ENCODE measurements at regions not wholly inside any gene's neighbourhood (a gene's known extent, or its start where the extent isn't known, plus 50 kb on each side); places are given as distances from the start of the nearest gene placed in this dataset.
"Not testable (repeated sequence)": the region's sequence is repeated elsewhere in the genome, so short reads cannot be mapped to it uniquely, and the experiment has no call there.

- H3K9me3 ChIP-seq (ENCODE audit: control insufficient read depth in 5 of 5, low read length in 5 of 5) = no peaks in the 10 kb centered on the region
- H3K9ac ChIP-seq (ENCODE audit: low read length in 5 of 5) = no peak overlapping the region
- no peak overlapping the region for H3K27ac ChIP-seq (ENCODE audit: low read depth, low read length)
- no peak overlapping the region for H3K4me3 ChIP-seq (ENCODE audit: low read depth in 1 of 5, low read length in 5 of 5)
- H3K27me3 ChIP-seq (ENCODE audit: control insufficient read depth in 5 of 5, insufficient read depth in 4 of 5, low read length in 5 of 5) = no peaks in the 10 kb centered on the region
- no peaks in the 10 kb centered on the region for H3K4me1 ChIP-seq (ENCODE audit: control insufficient read depth in 5 of 5, insufficient read depth in 5 of 5, low read length in 5 of 5)
- no peaks in the 10 kb centered on the region for H3K36me3 ChIP-seq (ENCODE audit: control insufficient read depth in 5 of 5, insufficient read depth in 5 of 5, low read length in 5 of 5)
Observed at GRCh38 chrX:138853936-138854335, 142.4 kb upstream of the FGF13 start.

- no peak overlapping the region for H3K27ac ChIP-seq (ENCODE audit: low read depth, low read length)
- H3K4me3 ChIP-seq (ENCODE audit: low read depth in 1 of 5, low read length in 5 of 5) = no peak overlapping the region
- no peak overlapping the region for H3K9ac ChIP-seq (ENCODE audit: low read length in 5 of 5)
- H3K27me3 ChIP-seq (ENCODE audit: control insufficient read depth in 5 of 5, insufficient read depth in 4 of 5, low read length in 5 of 5) = no peaks in the 10 kb centered on the region
- no peaks in the 10 kb centered on the region for H3K36me3 ChIP-seq (ENCODE audit: control insufficient read depth in 5 of 5, insufficient read depth in 5 of 5, low read length in 5 of 5)
- no peaks in the 10 kb centered on the region for H3K4me1 ChIP-seq (ENCODE audit: control insufficient read depth in 5 of 5, insufficient read depth in 5 of 5, low read length in 5 of 5)
- H3K9me3 ChIP-seq (ENCODE audit: control insufficient read depth in 5 of 5, low read length in 5 of 5) = no peaks in the 10 kb centered on the region
Observed at GRCh38 chrX:138849521-138849920, 138.0 kb upstream of the FGF13 start.

GRCh38 chrX:138847930-138848329 lies 136.4 kb upstream of the FGF13 start:
- no peak overlapping the region for H3K9ac ChIP-seq (ENCODE audit: low read length in 5 of 5)
- H3K9me3 ChIP-seq (ENCODE audit: control insufficient read depth in 5 of 5, low read length in 5 of 5) = no peaks in the 10 kb centered on the region

GRCh38 chrX:138845786-138846185 lies 134.3 kb upstream of the FGF13 start:
- no peaks in the 10 kb centered on the region for H3K36me3 ChIP-seq (ENCODE audit: control insufficient read depth in 5 of 5, insufficient read depth in 5 of 5, low read length in 5 of 5)
- no peak overlapping the region for H3K4me3 ChIP-seq (ENCODE audit: low read depth in 1 of 5, low read length in 5 of 5)
- no peaks in the 10 kb centered on the region for H3K9me3 ChIP-seq (ENCODE audit: control insufficient read depth in 5 of 5, low read length in 5 of 5)
- H3K27ac ChIP-seq (ENCODE audit: low read depth, low read length) = no peak overlapping the region
- no peak overlapping the region for H3K9ac ChIP-seq (ENCODE audit: low read length in 5 of 5)
- peaks cover 0 to 5% (median 0%) of the 10 kb centered on the region in 5 donors for H3K4me1 ChIP-seq (ENCODE audit: control insufficient read depth in 5 of 5, insufficient read depth in 5 of 5, low read length in 5 of 5)
- no peaks in the 10 kb centered on the region for H3K27me3 ChIP-seq (ENCODE audit: control insufficient read depth in 5 of 5, insufficient read depth in 4 of 5, low read length in 5 of 5)

More at GRCh38 chrX:138847930-138848329, 136.4 kb upstream of the FGF13 start:
- H3K27ac ChIP-seq (ENCODE audit: low read depth, low read length) = no peak overlapping the region
- H3K36me3 ChIP-seq (ENCODE audit: control insufficient read depth in 5 of 5, insufficient read depth in 5 of 5, low read length in 5 of 5) = no peaks in the 10 kb centered on the region
- H3K27me3 ChIP-seq (ENCODE audit: control insufficient read depth in 5 of 5, insufficient read depth in 4 of 5, low read length in 5 of 5) = no peaks in the 10 kb centered on the region
- H3K4me3 ChIP-seq (ENCODE audit: low read depth in 1 of 5, low read length in 5 of 5) = no peak overlapping the region
- H3K4me1 ChIP-seq (ENCODE audit: control insufficient read depth in 5 of 5, insufficient read depth in 5 of 5, low read length in 5 of 5) = peaks cover 0 to 5% (median 0%) of the 10 kb centered on the region in 5 donors

GRCh38 chrX:138807400-138807799 lies 95.9 kb upstream of the FGF13 start:
- not testable (repeated sequence) for H3K9me3 ChIP-seq (ENCODE audit: control insufficient read depth in 5 of 5, low read length in 5 of 5); H3K4me3 ChIP-seq (ENCODE audit: low read depth in 1 of 5, low read length in 5 of 5); H3K27me3 ChIP-seq (ENCODE audit: control insufficient read depth in 5 of 5, insufficient read depth in 4 of 5, low read length in 5 of 5); H3K9ac ChIP-seq (ENCODE audit: low read length in 5 of 5); H3K4me1 ChIP-seq (ENCODE audit: control insufficient read depth in 5 of 5, insufficient read depth in 5 of 5, low read length in 5 of 5); H3K36me3 ChIP-seq (ENCODE audit: control insufficient read depth in 5 of 5, insufficient read depth in 5 of 5, low read length in 5 of 5); H3K27ac ChIP-seq (ENCODE audit: low read depth, low read length)

GRCh38 chrX:138794246-138794645 lies 82.7 kb upstream of the FGF13 start:
- Histone ChIP-seq H3K36me3 (ENCODE audit: control insufficient read depth in 5 of 5, insufficient read depth in 5 of 5, low read length in 5 of 5) (no peaks in the 10 kb centered on the region), H3K27ac (ENCODE audit: low read depth, low read length) (no peak overlapping the region), H3K4me1 (ENCODE audit: control insufficient read depth in 5 of 5, insufficient read depth in 5 of 5, low read length in 5 of 5) (no peaks in the 10 kb centered on the region), H3K9ac (ENCODE audit: low read length in 5 of 5) (no peak overlapping the region), H3K4me3 (ENCODE audit: low read depth in 1 of 5, low read length in 5 of 5) (no peak overlapping the region), H3K27me3 (ENCODE audit: control insufficient read depth in 5 of 5, insufficient read depth in 4 of 5, low read length in 5 of 5) (no peaks in the 10 kb centered on the region), H3K9me3 (ENCODE audit: control insufficient read depth in 5 of 5, low read length in 5 of 5) (peaks cover 0 to 3% (median 0%) of the 10 kb centered on the region in 5 donors)

- H3K9me3 ChIP-seq (ENCODE audit: control insufficient read depth in 5 of 5, low read length in 5 of 5) = no peaks in the 10 kb centered on the region
- H3K27me3 ChIP-seq (ENCODE audit: control insufficient read depth in 5 of 5, insufficient read depth in 4 of 5, low read length in 5 of 5) = no peaks in the 10 kb centered on the region
- no peaks in the 10 kb centered on the region for H3K36me3 ChIP-seq (ENCODE audit: control insufficient read depth in 5 of 5, insufficient read depth in 5 of 5, low read length in 5 of 5)
- no peak overlapping the region for H3K27ac ChIP-seq (ENCODE audit: low read depth, low read length)
- H3K9ac ChIP-seq (ENCODE audit: low read length in 5 of 5) = no peak overlapping the region
- H3K4me1 ChIP-seq (ENCODE audit: control insufficient read depth in 5 of 5, insufficient read depth in 5 of 5, low read length in 5 of 5) = no peaks in the 10 kb centered on the region
- H3K4me3 ChIP-seq (ENCODE audit: low read depth in 1 of 5, low read length in 5 of 5) = no peak overlapping the region
Observed at GRCh38 chrX:138791551-138791950, 80.0 kb upstream of the FGF13 start.

- no peak overlapping the region for H3K4me3 ChIP-seq (ENCODE audit: low read depth in 1 of 5, low read length in 5 of 5)
Observed at GRCh38 chrX:138788771-138789170, 77.3 kb upstream of the FGF13 start.

GRCh38 chrX:138778576-138778909 lies 67.0 kb upstream of the FGF13 start:
- not testable (repeated sequence) for H3K4me3 ChIP-seq (ENCODE audit: low read depth in 1 of 5, low read length in 5 of 5)

More at GRCh38 chrX:138788771-138789170, 77.3 kb upstream of the FGF13 start:
- Histone ChIP-seq H3K4me1 (ENCODE audit: control insufficient read depth in 5 of 5, insufficient read depth in 5 of 5, low read length in 5 of 5) (no peaks in the 10 kb centered on the region), H3K9me3 (ENCODE audit: control insufficient read depth in 5 of 5, low read length in 5 of 5) (no peaks in the 10 kb centered on the region), H3K36me3 (ENCODE audit: control insufficient read depth in 5 of 5, insufficient read depth in 5 of 5, low read length in 5 of 5) (no peaks in the 10 kb centered on the region), H3K27me3 (ENCODE audit: control insufficient read depth in 5 of 5, insufficient read depth in 4 of 5, low read length in 5 of 5) (no peaks in the 10 kb centered on the region), H3K9ac (ENCODE audit: low read length in 5 of 5) (no peak overlapping the region), H3K27ac (ENCODE audit: low read depth, low read length) (no peak overlapping the region)

GRCh38 chrX:138777908-138778575 lies 66.5 kb upstream of the FGF13 start:
- not testable (repeated sequence) for H3K27me3 ChIP-seq (ENCODE audit: control insufficient read depth in 5 of 5, insufficient read depth in 4 of 5, low read length in 5 of 5); H3K4me3 ChIP-seq (ENCODE audit: low read depth in 1 of 5, low read length in 5 of 5); H3K27ac ChIP-seq (ENCODE audit: low read depth, low read length); H3K36me3 ChIP-seq (ENCODE audit: control insufficient read depth in 5 of 5, insufficient read depth in 5 of 5, low read length in 5 of 5); H3K4me1 ChIP-seq (ENCODE audit: control insufficient read depth in 5 of 5, insufficient read depth in 5 of 5, low read length in 5 of 5); H3K9me3 ChIP-seq (ENCODE audit: control insufficient read depth in 5 of 5, low read length in 5 of 5); H3K9ac ChIP-seq (ENCODE audit: low read length in 5 of 5)

More at GRCh38 chrX:138778576-138778909, 67.0 kb upstream of the FGF13 start:
- not testable (repeated sequence) for H3K4me1 ChIP-seq (ENCODE audit: control insufficient read depth in 5 of 5, insufficient read depth in 5 of 5, low read length in 5 of 5); H3K9me3 ChIP-seq (ENCODE audit: control insufficient read depth in 5 of 5, low read length in 5 of 5); H3K9ac ChIP-seq (ENCODE audit: low read length in 5 of 5); H3K27me3 ChIP-seq (ENCODE audit: control insufficient read depth in 5 of 5, insufficient read depth in 4 of 5, low read length in 5 of 5); H3K36me3 ChIP-seq (ENCODE audit: control insufficient read depth in 5 of 5, insufficient read depth in 5 of 5, low read length in 5 of 5); H3K27ac ChIP-seq (ENCODE audit: low read depth, low read length)
